Left colon (tissue), 2 donors: ENCODE measurements at regions not wholly inside any gene's neighbourhood (a gene's known extent, or its start where the extent isn't known, plus 50 kb on each side); places are given as distances from the start of the nearest gene placed in this dataset.
A peak's percentile ranks its signal among the peaks of the same experiment; 100 is the strongest.
"Not testable (repeated sequence)": the region's sequence is repeated elsewhere in the genome, so short reads cannot be mapped to it uniquely, and the experiment has no call there.

Source experiments
- ATAC-seq: fragments of 200-7000 bp; cut with Tn5 transposase; one replicate; pipeline ENCODE4 v1.9.1; 2020; ENCODE audit warnings: mild to moderate bottlenecking, moderate library complexity
- DNase-seq, 2 donors: peaks; one replicate each; pipeline ENCODE4 v3.0.0-alpha.2; 2020
- intact Hi-C, 2 donors: fragments of 100-400 bp; cut with DNase I in 1 of 2; cut with micrococcal nuclease in 1 of 2; formaldehyde crosslinking; loops; one replicate each; pipeline versions ENCODE4 v1.11.2 to v1.14.0; 2022; cut with DNase I, micrococcal nuclease
- donor health status: DM: no; HTN: no; CAD: no.
- donor health status: DM: yes; HTN: yes; CAD: no.

DNA sequence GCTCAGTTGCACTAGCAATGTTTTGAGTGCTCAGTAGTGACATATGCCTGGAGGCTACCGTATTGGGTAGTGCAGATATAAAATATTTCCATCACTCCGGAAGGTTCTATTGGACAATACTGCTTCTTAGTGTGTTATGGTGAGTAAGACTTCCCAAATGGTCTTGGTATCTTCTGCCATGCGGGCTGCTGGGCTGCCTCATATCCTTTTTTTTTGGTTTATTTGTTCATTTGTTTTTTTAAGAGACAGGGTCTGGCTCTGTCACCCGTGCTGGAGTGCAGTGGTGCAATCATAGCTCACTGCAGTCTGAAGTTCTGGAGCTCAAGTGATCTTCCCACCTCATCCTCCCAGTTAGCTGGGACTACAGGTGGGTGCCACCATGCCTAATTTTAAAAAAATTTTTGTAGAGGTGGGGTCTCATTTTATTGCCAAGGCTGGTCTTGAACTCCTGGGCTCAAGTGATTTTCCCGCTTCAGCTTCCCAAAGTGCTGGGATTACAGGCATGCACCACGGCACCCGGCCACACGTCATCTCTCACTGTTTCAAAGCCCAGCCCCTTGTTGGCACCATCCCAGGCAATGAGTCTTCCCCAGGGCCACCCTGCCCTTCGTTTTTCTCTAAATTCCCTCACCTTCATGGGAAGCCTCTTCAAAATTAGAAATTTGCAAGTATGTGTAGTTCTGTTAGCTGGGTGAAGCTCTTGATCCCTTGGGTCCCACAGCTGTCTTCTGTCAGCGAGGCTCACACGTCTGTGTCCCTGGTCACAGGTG, 111.0 kb upstream of the KLF14 start:
- no peak for DNase-seq
- ATAC-seq, result no peak
- intact Hi-C loops, result no loop called here

DNA sequence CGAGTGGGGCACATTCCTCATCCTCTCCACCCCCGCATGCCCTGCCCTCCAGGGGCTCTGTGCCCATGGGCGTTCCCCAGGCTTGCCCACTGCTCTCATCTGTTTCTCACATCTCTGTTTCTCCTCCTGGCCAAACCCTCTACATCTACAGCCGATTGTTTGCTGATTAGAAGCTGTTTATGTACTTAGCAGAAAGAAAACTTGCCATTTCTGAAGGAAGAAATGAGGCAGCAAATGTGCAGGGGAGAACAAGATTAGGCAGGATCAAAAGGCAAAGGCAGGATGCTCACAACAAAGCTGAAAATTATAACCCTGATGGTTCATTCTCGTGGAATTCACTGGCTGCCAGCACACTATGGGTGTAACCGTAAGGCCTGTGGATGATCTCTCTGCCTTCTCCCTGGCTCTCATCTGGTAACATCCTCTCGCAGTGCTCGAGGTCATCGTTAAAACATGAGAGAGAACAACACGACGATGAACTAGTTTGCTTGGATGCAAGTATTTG, 111.6 kb upstream of the KLF14 start:
- intact Hi-C loops, result no loop called here
- ATAC-seq (no peak), DNase-seq (no peak)

DNA sequence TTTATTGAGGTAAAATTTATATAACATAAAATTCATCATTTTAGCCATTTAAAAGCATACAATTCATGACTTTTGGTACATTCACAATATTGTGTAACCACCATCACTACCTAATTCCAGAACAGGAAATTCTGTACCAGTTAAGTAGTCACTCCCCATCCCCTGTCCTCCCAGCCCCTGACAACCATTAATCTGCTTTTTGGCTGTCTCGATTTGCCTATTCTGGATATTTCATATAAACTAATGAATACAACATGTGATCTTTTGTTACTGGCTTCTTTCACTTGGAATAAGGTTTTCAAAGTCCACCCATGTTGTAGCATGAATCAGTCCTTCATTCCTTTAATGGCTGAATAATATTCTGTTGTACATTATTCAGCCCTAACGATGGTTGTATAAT, 115.6 kb upstream of the KLF14 start:
- ATAC-seq (no peak), DNase-seq (no peak)
- intact Hi-C loops, result no loop called here

DNA sequence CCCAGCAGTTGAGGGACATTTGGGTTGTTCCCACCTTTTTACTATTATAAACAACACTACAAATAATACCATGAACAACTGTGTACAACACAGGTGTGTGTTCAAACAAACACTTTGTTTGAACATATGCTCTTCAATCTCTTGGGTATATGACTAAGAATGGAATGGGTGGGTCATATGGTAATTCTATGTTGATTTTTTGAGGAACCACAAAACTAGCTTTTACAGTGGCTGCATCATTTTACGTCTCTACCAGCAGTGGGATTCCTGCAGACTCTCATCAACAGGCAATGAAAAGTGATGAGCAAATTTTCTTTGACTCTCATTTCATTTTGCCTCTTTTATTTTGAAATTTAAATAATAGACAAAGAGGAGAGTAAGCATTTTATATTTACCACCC, 116.9 kb upstream of the KLF14 start:
- no peak for ATAC-seq
- no peak for DNase-seq

GRCh38 chr7:130852867-130853266, 118.9 kb upstream of the KLF14 start:
- DNase-seq (no peak), ATAC-seq (no peak)
- intact Hi-C loops, result no loop called here

More for the DNA sequence above, 116.9 kb upstream of the KLF14 start:
- intact Hi-C loops, result no loop called here

- intact Hi-C loops, result no loop called here
- ATAC-seq, result peak; percentile 98
- DNase-seq, result no peak
These were observed 119.7 kb upstream of the KLF14 start for GRCh38 chr7:130853503-130854279.

DNA sequence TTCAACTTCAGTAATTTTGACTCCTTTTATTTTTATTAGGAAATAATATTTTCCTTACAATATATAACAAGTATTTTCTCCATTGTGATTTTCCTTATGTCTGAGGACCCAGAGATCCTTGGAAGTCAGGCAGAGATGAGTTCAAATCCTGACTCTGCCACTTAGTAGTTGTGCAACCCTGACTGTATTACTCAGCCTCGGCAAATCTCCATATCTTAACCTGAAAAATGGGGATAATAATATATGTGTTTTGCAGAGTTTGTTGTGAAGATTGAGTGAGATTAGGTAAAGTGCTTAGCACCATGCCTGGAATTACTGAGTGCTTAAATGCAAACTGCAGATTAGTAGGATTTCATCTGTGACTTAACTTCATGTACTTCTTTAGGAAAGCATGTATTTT, 120.5 kb upstream of the KLF14 start:
- no peak for DNase-seq
- intact Hi-C loops, result no loop called here
- no peak for ATAC-seq

GRCh38 chr7:130856866-130857265, 122.9 kb upstream of the KLF14 start:
- DNase-seq (no peak), ATAC-seq (no peak)
- intact Hi-C loops, result no loop called here

DNA sequence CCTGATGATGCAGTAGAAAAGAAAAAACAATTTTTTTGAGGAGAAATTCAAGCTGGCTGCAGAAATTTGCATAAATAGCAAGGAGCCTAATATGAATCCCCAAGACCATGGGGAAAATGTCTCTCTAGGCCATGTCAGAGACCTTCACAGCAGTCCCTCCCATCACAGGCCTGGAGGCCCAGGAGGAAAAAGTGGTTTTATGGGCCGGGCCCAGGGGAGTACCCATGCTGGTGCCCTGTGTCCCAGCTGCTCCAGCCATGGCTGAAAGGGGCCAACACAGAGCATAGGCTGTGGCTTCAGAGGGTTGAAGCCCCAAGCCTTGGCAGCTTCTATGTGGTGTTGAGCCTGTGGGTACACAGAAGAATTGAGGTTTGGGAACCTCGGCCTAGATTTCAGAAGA, 126.8 kb upstream of the KLF14 start:
- DNase-seq, intact Hi-C loops, ATAC-seq: not testable (repeated sequence)

DNA sequence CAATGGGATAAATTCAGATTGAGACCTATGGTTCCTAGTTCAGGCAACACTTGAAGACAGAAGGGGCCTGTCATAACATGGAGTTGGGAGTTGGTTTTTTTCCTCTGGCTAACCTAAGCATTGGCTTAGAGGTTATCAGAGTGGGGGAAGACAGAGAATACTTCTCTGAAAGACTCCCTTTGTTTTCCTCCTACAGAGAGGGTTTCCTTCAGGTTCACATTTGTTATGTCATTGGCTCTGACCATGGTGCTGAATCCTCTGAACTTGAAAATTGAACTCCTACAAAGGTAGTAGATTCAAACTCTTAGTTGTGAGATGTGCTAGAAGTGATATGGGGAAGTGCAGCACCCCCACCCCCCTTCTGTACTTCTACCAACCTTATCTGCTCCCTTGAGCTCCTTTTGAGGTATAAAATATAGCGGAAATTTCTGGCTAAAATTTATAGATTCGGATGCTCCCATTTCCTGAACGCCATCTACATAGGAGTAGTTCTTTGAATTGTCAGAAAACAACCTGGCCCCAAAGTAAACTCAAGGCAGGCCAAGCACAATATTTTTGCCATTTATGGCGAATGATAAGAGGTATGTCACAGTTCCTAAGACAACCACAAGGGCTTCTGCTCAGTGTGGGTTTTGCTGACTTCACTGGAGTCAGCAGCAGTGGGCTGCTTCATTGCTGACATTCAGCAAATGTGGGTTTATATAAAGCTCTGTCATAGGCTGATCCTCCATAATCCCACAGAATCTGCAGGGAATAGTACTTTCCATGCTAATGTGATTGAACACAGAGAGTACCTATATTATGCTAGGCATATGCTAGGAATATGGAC, 131.6 kb upstream of the KLF14 start:
- intact Hi-C loops, result no loop called here
- ATAC-seq, result no peak
- DNase-seq, result no peak

DNA sequence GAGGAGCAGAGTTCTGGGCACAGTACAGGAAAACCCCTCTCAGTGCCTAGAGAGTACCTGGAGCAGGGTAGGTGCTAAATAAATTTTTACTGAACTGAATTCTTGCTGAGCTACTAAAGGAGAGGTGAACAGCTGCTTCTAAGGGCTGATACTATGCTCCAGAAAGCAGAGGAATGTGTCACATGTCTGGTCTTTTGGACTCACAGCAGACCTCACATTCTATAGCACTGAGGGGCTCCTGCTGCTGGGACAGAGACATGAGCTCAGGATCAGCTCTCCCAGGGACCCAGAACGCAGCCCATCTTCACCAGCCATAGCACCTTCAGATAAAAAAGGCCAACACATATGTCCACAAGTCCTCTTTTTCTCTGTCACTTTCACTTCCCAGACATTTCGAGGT, 133.0 kb upstream of the KLF14 start:
- intact Hi-C loops, result no loop called here

DNA sequence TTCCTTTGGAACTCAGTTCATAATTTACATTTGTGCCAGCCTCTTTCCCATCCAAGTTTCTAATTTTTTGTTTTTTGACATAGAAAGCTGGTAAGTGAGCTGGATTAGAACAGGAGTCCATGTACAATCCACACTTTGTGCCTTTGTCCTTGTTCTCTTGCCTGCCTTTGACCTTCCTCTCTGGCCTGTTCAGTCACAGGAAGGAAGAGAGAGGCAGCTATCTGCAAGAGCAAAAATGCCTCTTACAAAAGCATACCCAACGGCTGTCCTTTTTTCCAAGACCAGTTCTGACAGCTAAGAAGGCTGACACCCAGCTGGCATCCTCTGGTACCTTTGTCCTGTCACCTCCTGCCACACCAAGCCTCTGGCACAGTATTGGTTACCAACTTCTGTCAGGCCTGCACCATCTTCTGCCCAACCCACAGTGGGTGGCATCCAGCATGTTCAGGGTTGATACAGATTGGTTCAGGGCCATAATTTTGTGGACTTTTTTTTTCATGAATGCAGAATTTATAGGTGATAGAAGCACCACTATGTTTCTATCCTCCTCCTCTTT, 133.7 kb upstream of the KLF14 start:
- DNase-seq, result no peak
- ATAC-seq, result peak; percentile 10
- intact Hi-C loops, result no loop called here

More for the DNA sequence above, 133.0 kb upstream of the KLF14 start:
- DNase-seq (no peak), ATAC-seq (no peak)

DNA sequence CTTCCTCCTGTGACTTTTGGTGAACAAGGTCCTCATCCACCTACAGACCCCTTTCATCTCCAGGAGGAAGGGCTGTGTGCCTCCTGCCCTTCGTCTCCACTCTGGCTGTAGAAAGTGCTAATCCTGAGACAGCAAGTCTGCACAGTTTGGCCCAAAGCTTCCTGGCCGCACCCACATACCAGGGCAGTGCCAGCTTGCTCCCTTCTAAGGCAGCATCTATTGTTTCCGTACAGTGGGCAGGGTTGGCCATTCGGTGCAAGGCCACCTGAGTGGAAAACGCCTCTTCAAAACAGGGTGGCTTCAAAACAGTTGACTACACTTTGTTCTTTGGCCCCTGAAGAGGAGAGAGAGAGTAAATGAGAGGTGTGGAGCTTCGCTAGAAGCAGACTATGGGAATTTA, 134.1 kb upstream of the KLF14 start:
- intact Hi-C loops, result no loop called here
- DNase-seq (no peak), ATAC-seq (peak; percentile 83)

GRCh38 chr7:130869918-130870317, 135.9 kb upstream of the KLF14 start:
- intact Hi-C loops, result no loop called here
- ATAC-seq (no peak), DNase-seq (no peak)

DNA sequence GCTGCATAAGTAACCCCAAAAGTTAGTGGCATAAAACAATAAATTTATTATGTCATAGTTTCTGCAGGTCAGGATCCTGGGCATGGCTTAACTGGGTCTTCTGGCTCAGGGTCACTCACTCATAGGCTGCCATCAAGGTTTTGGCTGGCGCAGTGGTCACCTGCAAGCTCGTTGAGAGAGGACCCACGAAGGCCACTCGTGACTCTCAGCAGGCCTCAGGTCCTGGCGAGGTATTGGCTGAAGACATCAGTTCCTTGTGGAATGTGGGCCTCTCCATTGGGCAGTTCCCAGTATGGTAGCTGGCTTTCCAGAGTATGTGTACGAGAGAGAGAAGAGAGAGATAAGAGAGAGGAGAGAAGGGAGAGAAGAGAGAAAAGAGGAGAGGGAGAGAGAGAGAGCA, 138.3 kb upstream of the KLF14 start:
- no peak for ATAC-seq
- intact Hi-C loops, result no loop called here
- DNase-seq, result no peak

- no peak for ATAC-seq
- no peak for DNase-seq
These were observed 138.9 kb upstream of the KLF14 start for GRCh38 chr7:130872756-130873448.

DNA sequence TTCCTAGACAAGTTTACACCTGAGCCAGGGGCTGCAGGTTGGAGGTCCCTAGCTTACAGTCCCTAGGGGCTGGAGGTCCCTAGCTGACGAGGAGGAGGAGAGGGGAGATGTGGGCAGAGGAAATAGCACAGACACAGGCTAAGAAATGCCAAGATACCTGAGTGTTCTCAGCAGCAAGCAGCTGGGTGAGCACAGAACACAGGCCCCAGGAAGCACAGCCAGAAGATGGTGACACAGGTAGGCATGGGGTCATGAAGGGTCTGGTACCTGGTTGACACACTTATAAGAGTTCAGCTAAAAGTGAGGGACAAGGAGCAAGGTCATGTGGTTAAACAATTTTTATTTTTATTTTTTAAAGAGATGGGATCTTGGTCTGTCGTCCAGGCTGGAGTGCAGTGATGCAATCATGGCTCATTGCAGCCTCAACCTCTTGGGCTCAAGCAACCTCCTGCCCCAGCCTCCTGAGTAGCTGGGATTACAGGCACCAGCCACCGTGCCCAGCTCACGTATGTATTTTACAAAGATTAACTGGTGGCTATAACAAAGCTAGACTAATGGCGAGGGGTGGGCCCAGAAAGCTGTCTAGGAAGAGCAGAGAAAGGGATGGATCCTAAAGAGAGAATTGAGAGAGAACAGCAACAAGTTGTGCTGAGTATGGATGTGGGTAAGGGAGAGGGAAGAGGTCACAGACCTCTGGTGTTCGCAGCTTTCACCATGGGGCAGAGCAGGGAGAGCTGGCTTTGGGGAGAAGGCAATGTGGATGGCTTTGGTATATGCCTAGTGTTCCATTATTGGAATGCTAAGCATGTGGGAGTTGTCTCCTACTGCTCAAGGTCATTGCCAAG, 140.3 kb upstream of the KLF14 start:
- intact Hi-C loops, result no loop called here
- DNase-seq (no peak), ATAC-seq (no peak)

More at GRCh38 chr7:130872756-130873448, 138.9 kb upstream of the KLF14 start:
- intact Hi-C loops, result no loop called here
